ENCODE measurements at regions not wholly inside any gene's neighbourhood (a gene's known extent, or its start where the extent isn't known, plus 50 kb on each side); places are given as distances from the start of the nearest gene placed in this dataset.

DNA sequence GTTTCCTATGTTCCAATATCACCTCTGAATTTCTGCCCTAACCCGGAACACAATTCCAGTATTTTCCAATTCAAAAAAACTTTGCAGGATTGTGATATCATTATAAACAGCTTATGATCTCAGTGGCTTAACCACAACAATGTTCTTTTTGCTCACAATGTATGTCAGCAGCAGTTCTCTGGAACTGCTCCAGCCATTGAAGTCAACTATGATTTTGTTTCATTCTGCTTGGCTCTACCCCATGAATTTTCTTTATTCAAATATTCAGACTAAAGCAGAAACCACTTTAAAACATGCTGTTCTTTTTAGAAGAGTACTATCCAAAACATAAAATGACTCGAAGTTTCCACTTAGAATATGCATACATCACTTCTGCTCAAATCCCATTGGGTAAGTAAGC is 1611.1 kb downstream of the ARAP2 start:
- TF ChIP-seq CTCF (IDR thresholded peaks at IDR 0.05; ENCODE audit: low read depth, low read length): no peak
- DNase-seq (ENCODE audit: extremely low read depth, low read depth): no peak

GRCh38 chr4:34636623-34637022 is 1607.7 kb downstream of the ARAP2 start:
- no peak for DNase-seq (ENCODE audit: extremely low read depth, low read depth)
- TF ChIP-seq CTCF (IDR thresholded peaks at IDR 0.05; ENCODE audit: low read depth, low read length): no peak

GRCh38 chr4:34643476-34643875 is 1600.8 kb downstream of the ARAP2 start:
- no peak for DNase-seq (ENCODE audit: extremely low read depth, low read depth)
- no peak for TF ChIP-seq CTCF (IDR thresholded peaks at IDR 0.05; ENCODE audit: low read depth, low read length)

DNA sequence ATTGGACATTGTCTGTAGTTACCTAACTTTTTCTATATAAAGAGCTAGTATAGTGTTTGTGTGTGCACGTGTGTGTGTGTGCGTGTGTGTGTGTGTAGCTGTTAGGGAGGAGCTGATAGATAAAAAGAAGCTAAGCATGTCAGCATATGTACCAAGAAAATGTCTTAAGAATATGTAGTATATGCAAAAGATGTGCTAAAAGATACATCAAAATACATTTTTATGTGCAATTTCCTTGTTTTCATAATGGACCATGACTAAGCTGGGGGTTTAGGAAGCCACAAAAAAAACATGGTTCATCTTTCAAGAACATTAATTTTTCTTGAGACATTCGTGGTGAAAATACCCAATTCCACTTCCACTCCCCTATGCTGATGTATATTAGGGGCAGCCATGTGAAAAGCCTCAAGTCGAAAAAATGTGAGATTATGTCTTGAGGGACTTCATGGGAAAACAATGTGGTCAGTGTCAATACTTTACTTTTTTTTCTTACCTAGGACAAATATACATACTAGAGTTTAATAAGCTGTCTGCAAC is 1599.7 kb downstream of the ARAP2 start:
- no peak for DNase-seq (ENCODE audit: extremely low read depth, low read depth)
- TF ChIP-seq CTCF (IDR thresholded peaks at IDR 0.05; ENCODE audit: low read depth, low read length): no peak

DNA sequence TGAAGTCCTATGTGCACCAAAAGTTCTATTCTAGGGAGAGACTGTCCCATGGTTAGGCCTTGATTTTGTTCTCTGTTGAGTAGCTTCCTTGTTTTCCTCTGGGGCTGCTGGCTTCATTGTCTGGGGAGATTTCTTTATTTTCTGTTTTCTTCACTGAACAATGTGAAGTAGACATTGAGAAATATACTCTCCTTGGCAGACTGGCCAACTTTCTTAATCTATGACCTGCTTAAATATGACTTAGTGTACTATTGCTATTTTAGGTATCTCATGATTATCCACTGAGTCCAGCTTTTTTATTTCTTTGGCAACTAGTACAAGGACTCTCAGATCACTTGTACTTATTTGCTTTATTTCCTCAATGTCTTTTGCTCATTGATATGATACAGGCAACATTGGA is 1594.6 kb downstream of the ARAP2 start:
- no peak for TF ChIP-seq CTCF (IDR thresholded peaks at IDR 0.05; ENCODE audit: low read depth, low read length)

GRCh38 chr4:34664051-34664450 is 1580.3 kb downstream of the ARAP2 start:
- DNase-seq (ENCODE audit: extremely low read depth, low read depth): no peak
- no peak for TF ChIP-seq CTCF (IDR thresholded peaks at IDR 0.05; ENCODE audit: low read depth, low read length)

More for the DNA sequence above, 1594.6 kb downstream of the ARAP2 start:
- DNase-seq (ENCODE audit: extremely low read depth, low read depth): no peak

DNA sequence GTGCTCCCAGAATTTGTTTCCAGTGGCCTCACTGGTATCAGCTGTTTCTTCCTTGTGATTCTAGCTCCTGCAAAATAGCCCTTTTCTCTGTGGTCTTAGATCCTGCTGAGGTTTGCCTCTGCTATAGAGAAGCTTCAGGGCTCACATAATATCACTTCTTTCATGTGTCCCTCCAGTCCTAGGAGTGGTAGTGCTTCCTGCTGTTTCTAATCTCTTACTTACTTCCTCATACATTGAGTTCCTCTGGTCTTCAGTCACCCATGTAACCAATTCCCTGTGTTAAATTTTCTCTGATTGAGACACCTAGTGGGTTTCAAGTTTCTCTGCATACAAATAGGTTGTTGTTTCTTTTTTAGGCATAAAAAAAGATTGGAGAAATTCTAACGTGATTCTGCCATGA is 1567.9 kb downstream of the ARAP2 start:
- DNase-seq (ENCODE audit: extremely low read depth, low read depth): no peak
- no peak for TF ChIP-seq CTCF (IDR thresholded peaks at IDR 0.05; ENCODE audit: low read depth, low read length)
